GM12892 (cell line): ENCODE measurements at regions not wholly inside any gene's neighbourhood (a gene's known extent, or its start where the extent isn't known, plus 50 kb on each side); places are given as distances from the start of the nearest gene placed in this dataset.
"Not testable (repeated sequence)": the region's sequence is repeated elsewhere in the genome, so short reads cannot be mapped to it uniquely, and the experiment has no call there.

Experiments
- POLR2A ChIP-seq: IDR thresholded peaks from 2 replicates; pipeline ENCODE4 v1.6.1; 2011; ENCODE audit warnings: low read depth, low read length, control low read depth
- POLR2AphosphoS5 ChIP-seq: IDR thresholded peaks from 2 replicates; pipeline ENCODE4 v1.6.1; 2011; ENCODE audit warnings: low read depth, low read length, control low read depth
- TAF1 ChIP-seq: IDR thresholded peaks from 2 replicates; pipeline ENCODE4 v1.6.1; 2011; ENCODE audit warnings: low read depth, mild to moderate bottlenecking, control low read depth, low read length, borderline replicate concordance

GRCh38 chr6:140647322-140647721 lies 1272.9 kb upstream of the CITED2 start:
- not testable (repeated sequence) for TF ChIP-seq TAF1, POLR2A, POLR2AphosphoS5
